Kidney (tissue), 13 donors: ENCODE measurements at regions not wholly inside any gene's neighbourhood (a gene's known extent, or its start where the extent isn't known, plus 50 kb on each side); places are given as distances from the start of the nearest gene placed in this dataset.
A peak's percentile ranks its signal among the peaks of the same experiment; 100 is the strongest.

Experiments used
- DNase-seq, 5 donors: peaks; one replicate each; pipeline ENCODE4 v3.0.0-alpha.2; 2013 to 2020
- FAIRE-seq: peaks from 2 replicates; lab custom pipeline; 2012; peaks lifted over from hg19 to GRCh38; lab: Jason Lieb, UNC
- H3K27ac ChIP-seq, 2 donors: one replicate each; pipeline ENCODE4 v1.7.0; 2013; ENCODE audit warnings: low read depth in 2 of 2, low read length in 2 of 2, inconsistent platforms in 1 of 2
- H3K27me3 ChIP-seq: one replicate; pipeline ENCODE4 v1.7.1; 2013; ENCODE audit warnings: low read length, inconsistent platforms; ENCODE audit not compliant: control insufficient read depth, insufficient read depth
- H3K36me3 ChIP-seq, 3 donors: one replicate each; pipeline versions ENCODE4 v1.7.0 to v1.7.1; 2013; ENCODE audit warnings: low read length in 3 of 3, control low read depth in 1 of 3, inconsistent platforms in 1 of 3; ENCODE audit not compliant: insufficient read depth in 3 of 3, control insufficient read depth in 2 of 3
- H3K4me1 ChIP-seq, 3 donors: one replicate each; pipeline versions ENCODE4 v1.7.0 to v1.7.1; 2013; ENCODE audit warnings: low read length in 3 of 3, inconsistent platforms in 1 of 3, low read depth in 1 of 3; ENCODE audit not compliant: control insufficient read depth in 2 of 3, insufficient read depth in 2 of 3
- H3K4me3 ChIP-seq, 3 donors: one replicate each; pipeline versions ENCODE4 v1.7.0 to v1.8.1; 2013; ENCODE audit warnings: low read length in 3 of 3, control low read depth in 1 of 3, inconsistent platforms in 1 of 3
- H3K9ac ChIP-seq, 3 donors: one replicate each; pipeline versions ENCODE4 v1.7.0 to v1.7.1; 2013; ENCODE audit warnings: low read length in 3 of 3, control low read depth in 1 of 3, inconsistent platforms in 1 of 3
- H3K9me3 ChIP-seq, 3 donors: one replicate each; pipeline versions ENCODE4 v1.7.0 to v1.7.1; 2013; ENCODE audit warnings: low read length in 3 of 3, control low read depth in 1 of 3, inconsistent platforms in 1 of 3; ENCODE audit not compliant: control insufficient read depth in 2 of 3, insufficient read depth in 1 of 3
- CTCF ChIP-seq: IDR thresholded peaks from 3 replicates; pipeline ENCODE4 v1.5.1; 2012; ENCODE audit warnings: mild to moderate bottlenecking, moderate library complexity, borderline replicate concordance; ENCODE audit not compliant: insufficient read depth; ENCODE audit errors: extremely low read depth
- intact Hi-C: fragments of 100-400 bp; cut with DNase I; formaldehyde crosslinking; loops from one replicate; pipeline ENCODE4 v1.11.1; 2022
- donor health status: control.
- donor health status: control.
- donor health status: control.
- donor health status: control.
- donor health status: control.
- donor health status: DM: yes; HTN: yes; CAD: no.
- donor health status: Normal renal cell carcinoma (clear cell type).

- peak; percentile 60 for TF ChIP-seq CTCF
- FAIRE-seq (no peak), DNase-seq (peak; percentile 77 to 94 (median 85))
- Histone ChIP-seq H3K9me3 (no peaks in the 10 kb centered on the region), H3K9ac (peak overlapping the region in 2 of 3 donors; percentile 22 to 40), H3K4me1 (peaks cover 0 to 3% (median 0%) of the 10 kb centered on the region in 3 donors), H3K4me3 (peak overlapping the region; percentile 37 to 76 (median 55)), H3K27me3 (no peaks in the 10 kb centered on the region), H3K27ac (no peak overlapping the region), H3K36me3 (no peaks in the 10 kb centered on the region)
- intact Hi-C loops, result no loop called here
Measured at GRCh38 chr12:77324763-77325468, 259.5 kb upstream of the E2F7 start.

DNA sequence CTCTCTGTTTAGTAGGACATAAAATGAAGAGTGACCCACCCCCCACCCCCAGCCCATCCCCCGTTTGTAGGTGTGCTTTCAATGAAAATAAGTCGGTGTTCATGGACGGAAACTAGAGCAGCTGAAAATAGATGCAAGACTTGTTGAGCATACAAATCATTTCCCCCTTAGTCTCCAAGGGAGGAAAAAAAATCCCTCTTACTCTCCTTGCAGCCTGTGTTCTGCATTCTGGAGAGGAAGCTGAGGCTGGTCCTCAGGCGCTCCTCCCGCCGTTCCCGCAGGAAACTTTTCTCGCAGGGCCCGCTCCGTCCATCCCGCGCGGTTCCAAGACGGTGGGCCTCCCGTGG is 259.0 kb upstream of the E2F7 start:
- no peaks in the 10 kb centered on the region for H3K9me3 ChIP-seq
- no peak overlapping the region for H3K27ac ChIP-seq
- peaks cover 0 to 3% (median 0%) of the 10 kb centered on the region in 3 donors for H3K4me1 ChIP-seq
- TF ChIP-seq CTCF, result no peak
- intact Hi-C loops, result no loop called here
- H3K4me3 ChIP-seq, result peak overlapping the region; percentile 46 to 62 (median 49)
- FAIRE-seq (no peak), DNase-seq (no peak)
- no peaks in the 10 kb centered on the region for H3K27me3 ChIP-seq
- H3K9ac ChIP-seq, result peak overlapping the region in 1 of 3 donors; percentile 15
- H3K36me3 ChIP-seq, result no peaks in the 10 kb centered on the region

DNA sequence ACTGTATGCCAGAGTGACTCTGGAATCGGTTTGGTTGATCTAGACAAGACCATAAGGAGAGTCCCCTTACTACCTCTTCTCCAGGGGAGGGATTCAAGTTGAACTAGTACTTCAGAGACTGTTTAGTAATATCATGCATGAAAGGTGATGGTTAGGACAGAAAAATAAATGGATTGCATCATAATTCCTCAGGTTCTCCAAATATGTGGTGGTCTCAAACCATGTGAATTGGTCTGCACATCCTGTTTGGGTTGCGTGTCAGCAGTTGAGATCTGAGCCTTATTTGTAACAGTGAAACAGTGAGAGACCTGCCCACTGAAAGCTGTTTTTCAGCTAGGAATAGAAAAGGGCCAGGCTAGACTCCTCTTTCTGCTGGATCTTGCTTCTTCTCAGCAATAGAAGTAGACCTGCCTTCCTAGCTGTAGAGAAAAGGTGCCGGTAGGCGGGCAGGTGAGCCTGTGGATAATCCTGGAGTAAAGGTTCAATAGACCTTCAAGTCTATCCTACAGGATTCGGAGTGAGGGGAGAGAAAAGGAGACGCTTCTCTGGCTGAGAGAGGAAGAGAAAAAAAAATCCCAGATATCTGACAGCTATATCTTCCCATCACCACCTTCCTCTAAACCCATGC is 258.5 kb upstream of the E2F7 start:
- TF ChIP-seq CTCF, result no peak
- peaks cover 0 to 3% (median 0%) of the 10 kb centered on the region in 3 donors for H3K4me1 ChIP-seq
- no peak for DNase-seq
- no peaks in the 10 kb centered on the region for H3K27me3 ChIP-seq
- intact Hi-C loops, result no loop called here
- H3K9me3 ChIP-seq, result no peaks in the 10 kb centered on the region
- H3K9ac ChIP-seq, result no peak overlapping the region
- no peaks in the 10 kb centered on the region for H3K36me3 ChIP-seq
- no peak for FAIRE-seq
- no peak overlapping the region for H3K27ac ChIP-seq
- no peak overlapping the region for H3K4me3 ChIP-seq
